ENCODE measurements at regions not wholly inside any gene's neighbourhood (a gene's known extent, or its start where the extent isn't known, plus 50 kb on each side); places are given as distances from the start of the nearest gene placed in this dataset.

DNA sequence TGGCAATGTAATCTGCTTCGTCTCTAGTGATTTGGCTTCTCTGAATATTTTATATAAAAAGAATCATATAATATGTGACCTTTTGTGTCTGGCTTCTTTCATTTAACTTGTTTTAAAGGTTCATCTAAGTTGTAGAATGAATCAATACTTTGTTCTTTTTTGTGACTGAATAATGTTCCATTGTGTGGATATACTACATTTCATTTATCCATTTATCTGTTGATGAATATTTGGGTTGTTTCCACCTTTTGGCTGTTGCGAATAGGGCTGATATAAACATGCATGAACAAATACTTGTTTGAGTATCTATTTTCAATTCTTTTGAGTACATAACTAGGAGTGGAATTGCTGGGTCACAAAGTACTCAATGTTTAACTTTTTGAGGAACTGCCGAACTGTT lies 63.8 kb upstream of the TNP1 start:
- TF ChIP-seq, protein P1, sequence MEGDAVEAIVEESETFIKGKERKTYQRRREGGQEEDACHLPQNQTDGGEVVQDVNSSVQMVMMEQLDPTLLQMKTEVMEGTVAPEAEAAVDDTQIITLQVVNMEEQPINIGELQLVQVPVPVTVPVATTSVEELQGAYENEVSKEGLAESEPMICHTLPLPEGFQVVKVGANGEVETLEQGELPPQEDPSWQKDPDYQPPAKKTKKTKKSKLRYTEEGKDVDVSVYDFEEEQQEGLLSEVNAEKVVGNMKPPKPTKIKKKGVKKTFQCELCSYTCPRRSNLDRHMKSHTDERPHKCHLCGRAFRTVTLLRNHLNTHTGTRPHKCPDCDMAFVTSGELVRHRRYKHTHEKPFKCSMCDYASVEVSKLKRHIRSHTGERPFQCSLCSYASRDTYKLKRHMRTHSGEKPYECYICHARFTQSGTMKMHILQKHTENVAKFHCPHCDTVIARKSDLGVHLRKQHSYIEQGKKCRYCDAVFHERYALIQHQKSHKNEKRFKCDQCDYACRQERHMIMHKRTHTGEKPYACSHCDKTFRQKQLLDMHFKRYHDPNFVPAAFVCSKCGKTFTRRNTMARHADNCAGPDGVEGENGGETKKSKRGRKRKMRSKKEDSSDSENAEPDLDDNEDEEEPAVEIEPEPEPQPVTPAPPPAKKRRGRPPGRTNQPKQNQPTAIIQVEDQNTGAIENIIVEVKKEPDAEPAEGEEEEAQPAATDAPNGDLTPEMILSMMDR (IDR thresholded peaks at IDR 0.05; ENCODE audit: insufficient read depth, low read depth, low read length): no peak
- TF ChIP-seq EZH2 (IDR thresholded peaks at IDR 0.05; ENCODE audit: insufficient read depth, low read length): no peak
